HUES6 (cell line): ENCODE measurements at regions not wholly inside any gene's neighbourhood (a gene's known extent, or its start where the extent isn't known, plus 50 kb on each side); places are given as distances from the start of the nearest gene placed in this dataset.
A peak's percentile ranks its signal among the peaks of the same experiment; 100 is the strongest.

Experiments
- H3K27ac ChIP-seq: 2 replicates; pipeline ENCODE4 v1.7.0; 2013; ENCODE audit warnings: low read depth, mild to moderate bottlenecking, low read length, inconsistent platforms
- H3K27me3 ChIP-seq: 2 replicates; pipeline ENCODE4 v1.6.1; 2013; ENCODE audit warnings: low read length; ENCODE audit not compliant: control insufficient read depth, insufficient read depth
- H3K36me3 ChIP-seq: 2 replicates; pipeline ENCODE4 v1.6.1; 2013; ENCODE audit warnings: low read length; ENCODE audit not compliant: control insufficient read depth, insufficient read depth
- H3K4me1 ChIP-seq: 2 replicates; pipeline ENCODE4 v1.6.1; 2013; ENCODE audit warnings: low read length; ENCODE audit not compliant: control insufficient read depth, insufficient read depth
- H3K4me3 ChIP-seq: 2 replicates; pipeline ENCODE4 v1.5.1; 2013; ENCODE audit warnings: low read depth, low read length
- H3K9ac ChIP-seq: one replicate; pipeline ENCODE4 v1.6.1; 2013; ENCODE audit warnings: mild to moderate bottlenecking, low read length
- H3K9me3 ChIP-seq: 2 replicates; pipeline ENCODE4 v1.6.1; 2013; ENCODE audit warnings: low read depth, low read length; ENCODE audit not compliant: control insufficient read depth, insufficient read depth

DNA sequence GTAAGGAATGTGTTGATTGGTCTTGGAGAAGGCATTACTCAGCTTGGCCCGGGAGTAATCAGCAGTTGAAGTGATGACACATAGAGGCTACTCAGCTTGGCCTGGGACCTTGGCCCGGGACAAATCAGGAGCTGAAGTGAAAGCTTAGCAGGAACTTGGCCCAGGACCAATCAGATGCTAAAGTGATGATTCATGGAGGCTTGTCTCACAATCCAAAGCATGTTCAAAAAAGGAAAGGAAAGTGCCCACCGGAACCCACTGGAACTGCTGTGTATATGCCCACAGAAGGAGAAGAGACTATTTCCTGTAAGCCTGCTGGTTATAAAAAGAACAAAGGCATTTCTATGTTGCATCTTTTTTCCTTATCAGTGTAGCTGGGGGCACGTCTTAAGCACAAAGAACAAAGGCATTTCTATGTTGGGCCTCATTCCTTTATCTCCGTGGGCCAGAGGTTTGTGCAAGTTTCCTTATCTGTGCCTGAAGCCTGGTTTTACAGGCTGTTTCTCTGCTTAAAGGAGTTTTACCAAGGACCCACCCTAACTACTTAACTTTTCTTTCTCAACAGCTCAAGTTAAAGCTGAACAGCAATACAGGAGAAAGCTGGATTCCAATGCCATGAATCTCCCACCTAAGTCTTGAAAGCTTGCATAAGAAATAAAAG, 1176.7 kb downstream of the NLGN4X start:
- Histone ChIP-seq H3K9ac (no peak overlapping the region), H3K4me1 (no peaks in the 10 kb centered on the region), H3K36me3 (no peaks in the 10 kb centered on the region), H3K4me3 (no peak overlapping the region), H3K27ac (peak overlapping the region; percentile 61; the same call in 1 of the 2 replicates), H3K27me3 (no peaks in the 10 kb centered on the region), H3K9me3 (peaks cover 9% of the 10 kb centered on the region; the same call in 1 of the 2 replicates)

DNA sequence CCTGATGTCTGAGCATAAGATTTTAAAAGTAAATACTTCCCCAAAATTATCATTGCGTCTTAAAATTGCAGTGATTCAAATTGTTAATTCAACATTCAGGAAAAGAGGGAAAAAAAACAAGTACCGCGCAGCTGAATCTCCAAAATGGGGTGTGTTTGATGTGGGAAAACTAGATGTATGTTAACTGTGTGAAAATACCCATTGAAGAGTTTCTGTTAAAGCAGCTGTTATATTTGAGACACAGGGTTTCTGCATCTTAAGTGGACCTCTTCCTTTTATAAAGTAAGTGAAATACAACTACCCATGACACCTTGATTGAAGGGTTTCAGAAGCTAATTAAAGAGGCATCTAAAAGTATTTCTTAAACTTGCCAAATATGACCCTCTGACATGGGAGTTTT, 1186.1 kb downstream of the NLGN4X start:
- H3K4me1 ChIP-seq = peaks cover 11% of the 10 kb centered on the region; the same call in 1 of the 2 replicates
- no peaks in the 10 kb centered on the region for H3K27me3 ChIP-seq

DNA sequence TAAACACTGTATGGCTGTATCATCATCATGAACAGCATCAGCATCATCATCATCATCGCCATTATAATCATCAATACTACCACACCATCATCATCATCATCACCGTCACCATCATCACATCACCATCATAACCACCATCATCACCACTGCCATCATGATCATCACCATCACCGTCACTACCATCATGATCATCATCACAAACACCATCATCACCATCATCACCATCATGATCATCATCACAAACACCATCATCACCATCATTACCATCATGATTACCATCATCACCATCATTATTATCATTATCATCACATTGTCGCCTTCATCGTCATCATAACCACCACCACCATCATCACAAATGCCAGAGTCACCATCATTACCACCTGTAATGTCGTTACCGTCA, 1196.9 kb downstream of the NLGN4X start:
- no peaks in the 10 kb centered on the region for H3K36me3 ChIP-seq
- no peak overlapping the region for H3K9ac ChIP-seq
- H3K4me1 ChIP-seq = no peaks in the 10 kb centered on the region
- no peak overlapping the region for H3K27ac ChIP-seq
- H3K27me3 ChIP-seq = no peaks in the 10 kb centered on the region
- no peaks in the 10 kb centered on the region for H3K9me3 ChIP-seq
- H3K4me3 ChIP-seq = no peak overlapping the region

More for the DNA sequence above, 1186.1 kb downstream of the NLGN4X start:
- Histone ChIP-seq H3K36me3 (no peaks in the 10 kb centered on the region), H3K27ac (no peak overlapping the region), H3K9ac (no peak overlapping the region), H3K9me3 (no peaks in the 10 kb centered on the region), H3K4me3 (no peak overlapping the region)

DNA sequence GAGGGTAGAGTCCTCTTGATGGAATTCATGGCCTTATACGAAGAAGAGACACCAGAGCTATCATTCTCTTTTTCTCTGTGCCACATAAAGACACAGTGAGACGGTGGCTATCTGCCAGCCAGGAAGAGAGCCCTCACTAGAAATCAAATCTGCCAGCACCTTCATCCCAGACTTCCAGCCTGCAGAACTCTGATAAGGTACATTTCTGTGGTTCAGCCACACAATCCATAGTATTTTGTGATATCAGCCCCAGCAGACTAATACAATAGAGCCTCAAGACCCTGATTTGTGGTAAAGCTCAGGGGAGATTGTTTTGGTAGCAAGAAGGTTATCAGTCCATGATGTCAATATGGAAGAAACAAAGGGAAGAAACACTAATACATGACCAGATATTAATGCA, 1213.2 kb downstream of the NLGN4X start:
- Histone ChIP-seq H3K9me3 (no peaks in the 10 kb centered on the region), H3K27ac (no peak overlapping the region), H3K36me3 (no peaks in the 10 kb centered on the region), H3K4me3 (no peak overlapping the region), H3K4me1 (no peaks in the 10 kb centered on the region), H3K9ac (no peak overlapping the region), H3K27me3 (no peaks in the 10 kb centered on the region)

DNA sequence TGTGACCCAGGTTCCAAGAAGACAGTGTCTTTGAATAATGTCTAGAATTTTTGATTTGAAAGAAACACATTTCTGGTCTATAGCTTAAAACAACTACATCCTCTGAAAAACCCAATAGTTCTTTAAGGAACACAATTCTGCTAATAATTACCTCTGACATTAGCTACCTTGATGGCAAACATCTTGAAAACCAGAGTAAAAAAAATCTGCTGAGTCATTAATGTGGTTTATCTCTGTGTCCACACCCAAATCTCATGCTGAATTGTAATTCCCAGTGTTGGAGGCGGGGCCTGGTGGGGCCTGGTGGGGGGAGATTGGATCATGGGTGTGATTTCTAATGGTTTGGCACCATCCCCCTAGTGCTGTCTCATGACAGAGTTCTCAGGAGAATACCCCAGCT, 1233.8 kb downstream of the NLGN4X start:
- no peaks in the 10 kb centered on the region for H3K36me3 ChIP-seq
- no peaks in the 10 kb centered on the region for H3K27me3 ChIP-seq
- H3K9me3 ChIP-seq = 0 out of 2 replicates have a peak, but pooled peaks cover 2% of the 10 kb centered on the region
- H3K27ac ChIP-seq = no peak overlapping the region
- H3K4me1 ChIP-seq = no peaks in the 10 kb centered on the region
- no peak overlapping the region for H3K4me3 ChIP-seq
- H3K9ac ChIP-seq = no peak overlapping the region

DNA sequence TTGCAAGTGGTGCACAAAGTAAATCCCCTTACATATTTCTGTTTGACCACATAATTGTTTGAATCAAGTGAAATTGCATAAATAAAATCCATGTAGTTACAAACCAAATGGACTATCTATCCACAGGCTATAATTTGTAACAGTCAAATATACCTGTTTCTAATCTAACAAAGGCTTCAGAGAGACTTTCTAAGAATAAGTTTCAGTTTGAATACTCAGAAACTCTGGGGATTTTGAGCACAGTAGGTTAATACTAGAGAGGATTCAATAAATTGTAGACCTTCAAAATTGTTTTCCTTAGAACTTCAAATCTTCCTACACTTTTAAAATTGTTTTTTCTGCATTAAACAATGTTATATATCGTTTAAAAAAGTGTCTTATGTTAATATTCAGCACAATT, 1250.1 kb downstream of the NLGN4X start:
- no peak overlapping the region for H3K27ac ChIP-seq
- no peak overlapping the region for H3K9ac ChIP-seq
- H3K4me1 ChIP-seq = no peaks in the 10 kb centered on the region
- peaks cover 2% of the 10 kb centered on the region; the same call in 1 of the 2 replicates for H3K9me3 ChIP-seq
- H3K36me3 ChIP-seq = no peaks in the 10 kb centered on the region
- no peaks in the 10 kb centered on the region for H3K27me3 ChIP-seq
- H3K4me3 ChIP-seq = no peak overlapping the region

DNA sequence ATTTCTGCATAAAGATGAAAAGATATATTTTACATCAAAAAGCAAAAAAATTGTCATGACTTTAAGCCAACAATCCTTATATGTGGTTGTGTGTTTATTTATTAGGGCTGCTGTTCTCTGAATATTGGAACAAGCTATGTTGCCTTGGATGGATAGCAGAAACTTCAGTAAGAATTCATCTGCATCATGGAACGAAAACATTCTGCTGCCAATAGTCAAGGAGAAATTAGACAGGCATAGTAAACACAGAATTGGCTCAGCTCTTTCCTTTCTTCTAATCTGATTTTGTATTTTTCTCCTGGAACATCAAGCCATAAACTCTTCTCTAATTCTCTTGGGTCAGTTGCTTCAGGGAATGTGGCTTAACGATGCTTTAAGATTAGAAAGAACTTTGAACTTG, 1257.0 kb downstream of the NLGN4X start:
- H3K4me1 ChIP-seq = no peaks in the 10 kb centered on the region
- peaks cover 12% of the 10 kb centered on the region for H3K9me3 ChIP-seq

DNA sequence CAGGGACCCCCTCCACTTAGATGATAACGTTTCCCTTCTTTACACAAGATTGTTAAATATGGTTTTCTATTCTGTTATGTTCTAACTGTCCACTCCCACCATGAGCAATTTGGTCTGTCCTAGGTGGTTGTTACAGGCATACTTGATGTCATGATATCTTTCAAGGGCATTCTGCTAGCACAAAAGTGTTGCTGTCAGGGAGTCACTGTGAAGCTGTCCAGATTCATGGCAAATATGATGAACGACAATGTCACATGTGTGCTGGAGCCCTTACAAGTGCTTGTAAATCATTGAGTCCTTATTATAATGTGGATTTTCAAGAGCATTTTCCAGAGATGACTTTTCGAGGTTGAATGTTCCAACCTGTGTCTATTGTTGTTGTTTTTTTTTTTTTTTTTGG, 1250.7 kb upstream of the PRKX start:
- Histone ChIP-seq H3K4me1 (no peaks in the 10 kb centered on the region), H3K9me3 (peaks cover 6% of the 10 kb centered on the region), H3K27ac (no peak overlapping the region), H3K9ac (no peak overlapping the region), H3K4me3 (no peak overlapping the region), H3K36me3 (no peaks in the 10 kb centered on the region), H3K27me3 (no peaks in the 10 kb centered on the region)

More for the DNA sequence above, 1257.0 kb downstream of the NLGN4X start:
- Histone ChIP-seq H3K4me3 (no peak overlapping the region), H3K9ac (no peak overlapping the region), H3K27ac (no peak overlapping the region), H3K36me3 (no peaks in the 10 kb centered on the region), H3K27me3 (no peaks in the 10 kb centered on the region)

DNA sequence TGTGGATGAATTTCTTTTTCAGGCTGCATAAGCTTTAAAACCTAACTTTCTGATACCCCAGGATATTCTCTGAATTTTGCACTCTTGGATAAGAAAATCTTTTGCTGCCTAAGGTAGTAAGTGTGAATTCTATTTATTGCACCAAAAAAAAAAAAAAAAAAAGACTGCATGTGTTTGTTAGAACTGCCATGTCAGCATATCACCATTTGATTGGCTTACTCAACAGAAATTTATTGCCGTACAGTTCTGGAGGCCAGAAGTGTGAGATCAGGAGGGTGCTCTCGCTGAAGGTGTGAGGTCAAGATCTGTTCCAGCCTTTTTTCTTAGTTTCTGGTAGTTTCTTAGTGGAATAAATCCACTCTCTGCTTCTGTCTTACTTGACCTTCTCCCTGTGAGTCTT, 1250.0 kb upstream of the PRKX start:
- H3K36me3 ChIP-seq = no peaks in the 10 kb centered on the region
- no peak overlapping the region for H3K27ac ChIP-seq
- H3K4me3 ChIP-seq = no peak overlapping the region
- no peak overlapping the region for H3K9ac ChIP-seq
- H3K4me1 ChIP-seq = no peaks in the 10 kb centered on the region
- no peaks in the 10 kb centered on the region for H3K27me3 ChIP-seq
- peaks cover 6% of the 10 kb centered on the region for H3K9me3 ChIP-seq

DNA sequence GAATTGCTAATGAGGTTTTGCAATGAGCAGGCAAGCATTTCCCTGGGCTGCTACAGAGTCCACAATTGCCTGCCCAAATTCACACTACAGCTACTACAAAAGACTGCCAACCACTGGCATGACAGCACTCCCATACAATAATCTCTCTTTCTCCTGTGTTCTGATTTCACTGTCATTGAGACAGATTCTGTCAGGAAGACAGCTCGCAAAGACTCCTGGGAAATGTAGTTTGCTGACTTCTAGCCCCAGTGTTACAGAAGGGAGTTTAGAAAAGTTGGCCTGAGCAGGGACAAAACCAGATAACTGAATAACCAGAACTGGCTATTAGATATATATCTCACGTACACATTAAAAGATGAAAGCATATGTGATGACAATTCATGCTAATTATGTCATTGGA, 1231.3 kb upstream of the PRKX start:
- no peaks in the 10 kb centered on the region for H3K4me1 ChIP-seq
- H3K27me3 ChIP-seq = no peaks in the 10 kb centered on the region
- H3K4me3 ChIP-seq = no peak overlapping the region

DNA sequence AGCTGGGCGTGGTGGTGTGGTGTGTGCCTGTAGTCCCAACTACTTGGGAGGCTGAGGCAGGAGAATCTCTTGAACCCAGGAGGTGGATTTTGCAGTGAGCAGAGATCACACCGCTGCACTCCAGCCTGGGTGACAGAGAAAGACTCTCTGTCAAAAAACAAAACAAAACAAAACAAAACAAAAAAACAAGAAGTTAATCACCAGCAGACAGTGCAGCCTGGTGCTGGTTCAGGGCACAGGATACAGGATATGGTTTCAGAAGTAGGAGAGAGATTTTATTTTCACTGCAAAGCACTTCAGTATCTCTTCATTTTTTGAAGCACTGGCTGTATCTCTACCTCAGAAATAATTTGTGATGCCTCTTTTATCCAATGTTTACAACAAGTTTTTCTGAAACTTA, 1222.9 kb upstream of the PRKX start:
- Histone ChIP-seq H3K9me3 (no peaks in the 10 kb centered on the region), H3K27me3 (no peaks in the 10 kb centered on the region), H3K9ac (no peak overlapping the region), H3K4me1 (no peaks in the 10 kb centered on the region), H3K4me3 (no peak overlapping the region), H3K27ac (no peak overlapping the region), H3K36me3 (no peaks in the 10 kb centered on the region)

More for the DNA sequence above, 1231.3 kb upstream of the PRKX start:
- no peaks in the 10 kb centered on the region for H3K9me3 ChIP-seq
- H3K36me3 ChIP-seq = no peaks in the 10 kb centered on the region
- no peak overlapping the region for H3K9ac ChIP-seq
- no peak overlapping the region for H3K27ac ChIP-seq
